ENCODE measurements at regions not wholly inside any gene's neighbourhood (a gene's known extent, or its start where the extent isn't known, plus 50 kb on each side); places are given as distances from the start of the nearest gene placed in this dataset.

GRCh38 chr10:35797187-35797586 is 155.1 kb upstream of the FZD8 start:
- no peaks in the 10 kb centered on the region for H3K27me3 ChIP-seq (ENCODE audit: control insufficient read depth in 2 of 2, insufficient read depth in 2 of 2, low read length in 2 of 2)
- H3K36me3 ChIP-seq (ENCODE audit: control insufficient read depth in 2 of 2, insufficient read depth in 2 of 2, low read length in 2 of 2): no peaks in the 10 kb centered on the region
- H3K9ac ChIP-seq (ENCODE audit: low read depth in 1 of 2, low read length in 2 of 2): no peak overlapping the region
- no peak overlapping the region for H3K27ac ChIP-seq (ENCODE audit: low read depth in 2 of 2, low read length in 2 of 2)
- no peaks in the 10 kb centered on the region for H3K9me3 ChIP-seq (ENCODE audit: control insufficient read depth in 2 of 2, low read length in 2 of 2)
- no peaks in the 10 kb centered on the region for H3K4me1 ChIP-seq (ENCODE audit: control insufficient read depth in 2 of 2, insufficient read depth in 2 of 2, low read length in 2 of 2)
- H3K4me3 ChIP-seq (ENCODE audit: low read length in 2 of 2): no peak overlapping the region

- Histone ChIP-seq H3K36me3 (ENCODE audit: control insufficient read depth in 2 of 2, insufficient read depth in 2 of 2, low read length in 2 of 2) (no peaks in the 10 kb centered on the region), H3K9ac (ENCODE audit: low read depth in 1 of 2, low read length in 2 of 2) (no peak overlapping the region), H3K27ac (ENCODE audit: low read depth in 2 of 2, low read length in 2 of 2) (no peak overlapping the region), H3K27me3 (ENCODE audit: control insufficient read depth in 2 of 2, insufficient read depth in 2 of 2, low read length in 2 of 2) (no peaks in the 10 kb centered on the region), H3K9me3 (ENCODE audit: control insufficient read depth in 2 of 2, low read length in 2 of 2) (no peaks in the 10 kb centered on the region), H3K4me3 (ENCODE audit: low read length in 2 of 2) (no peak overlapping the region), H3K4me1 (ENCODE audit: control insufficient read depth in 2 of 2, insufficient read depth in 2 of 2, low read length in 2 of 2) (no peaks in the 10 kb centered on the region)
These were observed 153.2 kb upstream of the FZD8 start for GRCh38 chr10:35795131-35795824.

GRCh38 chr10:35794703-35795102 is 152.6 kb upstream of the FZD8 start:
- no peaks in the 10 kb centered on the region for H3K36me3 ChIP-seq (ENCODE audit: control insufficient read depth in 2 of 2, insufficient read depth in 2 of 2, low read length in 2 of 2)
- no peak overlapping the region for H3K9ac ChIP-seq (ENCODE audit: low read depth in 1 of 2, low read length in 2 of 2)
- no peaks in the 10 kb centered on the region for H3K27me3 ChIP-seq (ENCODE audit: control insufficient read depth in 2 of 2, insufficient read depth in 2 of 2, low read length in 2 of 2)

GRCh38 chr10:35792291-35792690 is 150.2 kb upstream of the FZD8 start:
- Histone ChIP-seq H3K9ac (ENCODE audit: low read depth in 1 of 2, low read length in 2 of 2) (no peak overlapping the region), H3K36me3 (ENCODE audit: control insufficient read depth in 2 of 2, insufficient read depth in 2 of 2, low read length in 2 of 2) (no peaks in the 10 kb centered on the region), H3K4me3 (ENCODE audit: low read length in 2 of 2) (no peak overlapping the region), H3K27ac (ENCODE audit: low read depth in 2 of 2, low read length in 2 of 2) (no peak overlapping the region), H3K4me1 (ENCODE audit: control insufficient read depth in 2 of 2, insufficient read depth in 2 of 2, low read length in 2 of 2) (no peaks in the 10 kb centered on the region), H3K9me3 (ENCODE audit: control insufficient read depth in 2 of 2, low read length in 2 of 2) (no peaks in the 10 kb centered on the region), H3K27me3 (ENCODE audit: control insufficient read depth in 2 of 2, insufficient read depth in 2 of 2, low read length in 2 of 2) (no peaks in the 10 kb centered on the region)

More at GRCh38 chr10:35794703-35795102, 152.6 kb upstream of the FZD8 start:
- no peak overlapping the region for H3K27ac ChIP-seq (ENCODE audit: low read depth in 2 of 2, low read length in 2 of 2)
- no peaks in the 10 kb centered on the region for H3K9me3 ChIP-seq (ENCODE audit: control insufficient read depth in 2 of 2, low read length in 2 of 2)
- no peak overlapping the region for H3K4me3 ChIP-seq (ENCODE audit: low read length in 2 of 2)
- H3K4me1 ChIP-seq (ENCODE audit: control insufficient read depth in 2 of 2, insufficient read depth in 2 of 2, low read length in 2 of 2): no peaks in the 10 kb centered on the region

- no peaks in the 10 kb centered on the region for H3K27me3 ChIP-seq (ENCODE audit: control insufficient read depth in 2 of 2, insufficient read depth in 2 of 2, low read length in 2 of 2)
- H3K36me3 ChIP-seq (ENCODE audit: control insufficient read depth in 2 of 2, insufficient read depth in 2 of 2, low read length in 2 of 2): no peaks in the 10 kb centered on the region
- no peak overlapping the region for H3K4me3 ChIP-seq (ENCODE audit: low read length in 2 of 2)
- H3K4me1 ChIP-seq (ENCODE audit: control insufficient read depth in 2 of 2, insufficient read depth in 2 of 2, low read length in 2 of 2): no peaks in the 10 kb centered on the region
- H3K9me3 ChIP-seq (ENCODE audit: control insufficient read depth in 2 of 2, low read length in 2 of 2): no peaks in the 10 kb centered on the region
- H3K9ac ChIP-seq (ENCODE audit: low read depth in 1 of 2, low read length in 2 of 2): no peak overlapping the region
- no peak overlapping the region for H3K27ac ChIP-seq (ENCODE audit: low read depth in 2 of 2, low read length in 2 of 2)
These were observed 147.9 kb upstream of the FZD8 start for GRCh38 chr10:35789996-35790395.

GRCh38 chr10:35784751-35785150 is 142.7 kb upstream of the FZD8 start:
- Histone ChIP-seq H3K27ac (ENCODE audit: low read depth in 2 of 2, low read length in 2 of 2) (no peak overlapping the region), H3K4me1 (ENCODE audit: control insufficient read depth in 2 of 2, insufficient read depth in 2 of 2, low read length in 2 of 2) (peaks cover 0 to 3% of the 10 kb centered on the region in 2 donors), H3K9ac (ENCODE audit: low read depth in 1 of 2, low read length in 2 of 2) (no peak overlapping the region), H3K4me3 (ENCODE audit: low read length in 2 of 2) (no peak overlapping the region), H3K9me3 (ENCODE audit: control insufficient read depth in 2 of 2, low read length in 2 of 2) (no peaks in the 10 kb centered on the region), H3K27me3 (ENCODE audit: control insufficient read depth in 2 of 2, insufficient read depth in 2 of 2, low read length in 2 of 2) (no peaks in the 10 kb centered on the region), H3K36me3 (ENCODE audit: control insufficient read depth in 2 of 2, insufficient read depth in 2 of 2, low read length in 2 of 2) (no peaks in the 10 kb centered on the region)

- no peak overlapping the region for H3K4me3 ChIP-seq (ENCODE audit: low read length in 2 of 2)
- peaks cover 0 to 3% of the 10 kb centered on the region in 2 donors for H3K4me1 ChIP-seq (ENCODE audit: control insufficient read depth in 2 of 2, insufficient read depth in 2 of 2, low read length in 2 of 2)
- no peak overlapping the region for H3K27ac ChIP-seq (ENCODE audit: low read depth in 2 of 2, low read length in 2 of 2)
- no peaks in the 10 kb centered on the region for H3K9me3 ChIP-seq (ENCODE audit: control insufficient read depth in 2 of 2, low read length in 2 of 2)
- H3K9ac ChIP-seq (ENCODE audit: low read depth in 1 of 2, low read length in 2 of 2): no peak overlapping the region
- no peaks in the 10 kb centered on the region for H3K27me3 ChIP-seq (ENCODE audit: control insufficient read depth in 2 of 2, insufficient read depth in 2 of 2, low read length in 2 of 2)
- no peaks in the 10 kb centered on the region for H3K36me3 ChIP-seq (ENCODE audit: control insufficient read depth in 2 of 2, insufficient read depth in 2 of 2, low read length in 2 of 2)
These were observed 141.3 kb upstream of the FZD8 start for GRCh38 chr10:35783305-35783838.

GRCh38 chr10:35781643-35782035 is 139.5 kb upstream of the FZD8 start:
- H3K27me3 ChIP-seq (ENCODE audit: control insufficient read depth in 2 of 2, insufficient read depth in 2 of 2, low read length in 2 of 2): no peaks in the 10 kb centered on the region
- H3K4me1 ChIP-seq (ENCODE audit: control insufficient read depth in 2 of 2, insufficient read depth in 2 of 2, low read length in 2 of 2): peaks cover 0 to 3% of the 10 kb centered on the region in 2 donors
- no peaks in the 10 kb centered on the region for H3K36me3 ChIP-seq (ENCODE audit: control insufficient read depth in 2 of 2, insufficient read depth in 2 of 2, low read length in 2 of 2)
- H3K9me3 ChIP-seq (ENCODE audit: control insufficient read depth in 2 of 2, low read length in 2 of 2): no peaks in the 10 kb centered on the region
- no peak overlapping the region for H3K4me3 ChIP-seq (ENCODE audit: low read length in 2 of 2)
- H3K9ac ChIP-seq (ENCODE audit: low read depth in 1 of 2, low read length in 2 of 2): no peak overlapping the region
- H3K27ac ChIP-seq (ENCODE audit: low read depth in 2 of 2, low read length in 2 of 2): no peak overlapping the region

- Histone ChIP-seq H3K36me3 (ENCODE audit: control insufficient read depth in 2 of 2, insufficient read depth in 2 of 2, low read length in 2 of 2) (no peaks in the 10 kb centered on the region), H3K9me3 (ENCODE audit: control insufficient read depth in 2 of 2, low read length in 2 of 2) (no peaks in the 10 kb centered on the region), H3K27ac (ENCODE audit: low read depth in 2 of 2, low read length in 2 of 2) (no peak overlapping the region), H3K27me3 (ENCODE audit: control insufficient read depth in 2 of 2, insufficient read depth in 2 of 2, low read length in 2 of 2) (no peaks in the 10 kb centered on the region), H3K9ac (ENCODE audit: low read depth in 1 of 2, low read length in 2 of 2) (no peak overlapping the region), H3K4me3 (ENCODE audit: low read length in 2 of 2) (no peak overlapping the region), H3K4me1 (ENCODE audit: control insufficient read depth in 2 of 2, insufficient read depth in 2 of 2, low read length in 2 of 2) (peaks cover 0 to 3% of the 10 kb centered on the region in 2 donors)
These were observed 139.0 kb upstream of the FZD8 start for GRCh38 chr10:35780970-35781642.

- no peak overlapping the region for H3K27ac ChIP-seq (ENCODE audit: low read depth in 2 of 2, low read length in 2 of 2)
- H3K4me3 ChIP-seq (ENCODE audit: low read length in 2 of 2): no peak overlapping the region
- H3K27me3 ChIP-seq (ENCODE audit: control insufficient read depth in 2 of 2, insufficient read depth in 2 of 2, low read length in 2 of 2): no peaks in the 10 kb centered on the region
- no peaks in the 10 kb centered on the region for H3K36me3 ChIP-seq (ENCODE audit: control insufficient read depth in 2 of 2, insufficient read depth in 2 of 2, low read length in 2 of 2)
- H3K4me1 ChIP-seq (ENCODE audit: control insufficient read depth in 2 of 2, insufficient read depth in 2 of 2, low read length in 2 of 2): no peaks in the 10 kb centered on the region
- no peaks in the 10 kb centered on the region for H3K9me3 ChIP-seq (ENCODE audit: control insufficient read depth in 2 of 2, low read length in 2 of 2)
- no peak overlapping the region for H3K9ac ChIP-seq (ENCODE audit: low read depth in 1 of 2, low read length in 2 of 2)
These were observed 136.2 kb upstream of the FZD8 start for GRCh38 chr10:35778306-35778705.
